B cell (primary cell): ENCODE measurements at regions not wholly inside any gene's neighbourhood (a gene's known extent, or its start where the extent isn't known, plus 50 kb on each side); places are given as distances from the start of the nearest gene placed in this dataset.

Source experiments
- CTCF ChIP-seq: fragments of 200-600 bp; IDR thresholded peaks from one replicate; pipeline ENCODE4 v1.8.0; 2022; ENCODE audit warnings: antibody characterized with exemption, mild to moderate bottlenecking
- EZH2 ChIP-seq: IDR thresholded peaks from 2 replicates; pipeline ENCODE4 v1.6.1; 2012; ENCODE audit warnings: borderline replicate concordance, low read depth, mild to moderate bottlenecking, moderate library complexity, low read length; ENCODE audit not compliant: insufficient read depth, poor library complexity, severe bottlenecking

GRCh38 chr11:69393178-69393832, 88.2 kb upstream of the LINC01488 start:
- TF ChIP-seq CTCF: no peak
- TF ChIP-seq EZH2: no peak
